Hematopoietic multipotent progenitor cell treated with erythropoietin and hydrocortisone succinate and interleukin-3 and kit ligand, for 4 days (in vitro differentiated cells): ENCODE measurements at regions not wholly inside any gene's neighbourhood (a gene's known extent, or its start where the extent isn't known, plus 50 kb on each side); places are given as distances from the start of the nearest gene placed in this dataset.

Source experiments
- DNase-seq: peaks from one replicate; pipeline ENCODE4 v3.0.0-alpha.2; 2015

- DNase-seq = no peak
These were observed 408.8 kb downstream of the PLA2G4A start for GRCh38 chr1:187237542-187237941.

- no peak for DNase-seq
These were observed 413.2 kb downstream of the PLA2G4A start for GRCh38 chr1:187241971-187242370.

- peak; percentile 34 for DNase-seq
These were observed 415.9 kb downstream of the PLA2G4A start for GRCh38 chr1:187244623-187245022.

- DNase-seq = no peak
These were observed 416.5 kb downstream of the PLA2G4A start for GRCh38 chr1:187245201-187245600.

GRCh38 chr1:187249196-187249595 lies 420.4 kb downstream of the PLA2G4A start:
- no peak for DNase-seq

- DNase-seq = no peak
These were observed 424.2 kb downstream of the PLA2G4A start for GRCh38 chr1:187252923-187253322.

- DNase-seq = no peak
These were observed 428.7 kb downstream of the PLA2G4A start for GRCh38 chr1:187257476-187257875.

GRCh38 chr1:187261637-187262036 lies 432.9 kb downstream of the PLA2G4A start:
- no peak for DNase-seq

- no peak for DNase-seq
These were observed 434.0 kb downstream of the PLA2G4A start for GRCh38 chr1:187262731-187263130.

- peak; percentile 67 for DNase-seq
These were observed 436.4 kb downstream of the PLA2G4A start for GRCh38 chr1:187264995-187265602.

GRCh38 chr1:187266051-187266450 lies 437.3 kb downstream of the PLA2G4A start:
- no peak for DNase-seq

GRCh38 chr1:187267827-187268226 lies 439.1 kb downstream of the PLA2G4A start:
- DNase-seq = no peak

GRCh38 chr1:187270256-187270655 lies 441.5 kb downstream of the PLA2G4A start:
- DNase-seq = no peak

- DNase-seq = no peak
These were observed 446.6 kb downstream of the PLA2G4A start for GRCh38 chr1:187275346-187275745.

- DNase-seq = no peak
These were observed 447.3 kb downstream of the PLA2G4A start for GRCh38 chr1:187275985-187276575.

GRCh38 chr1:187276677-187277076 lies 447.9 kb downstream of the PLA2G4A start:
- no peak for DNase-seq

GRCh38 chr1:187280031-187280430 lies 451.3 kb downstream of the PLA2G4A start:
- no peak for DNase-seq

- no peak for DNase-seq
These were observed 452.3 kb downstream of the PLA2G4A start for GRCh38 chr1:187281085-187281484.

GRCh38 chr1:187283984-187284383 lies 455.2 kb downstream of the PLA2G4A start:
- DNase-seq = no peak

- DNase-seq = no peak
These were observed 465.9 kb downstream of the PLA2G4A start for GRCh38 chr1:187294421-187295201.

- no peak for DNase-seq
These were observed 471.3 kb downstream of the PLA2G4A start for GRCh38 chr1:187300081-187300480.

GRCh38 chr1:187306710-187307415 lies 478.1 kb downstream of the PLA2G4A start:
- DNase-seq = no peak

GRCh38 chr1:187310038-187310631 lies 481.4 kb downstream of the PLA2G4A start:
- DNase-seq = no peak
